GM13976 (cell line): ENCODE measurements at regions not wholly inside any gene's neighbourhood (a gene's known extent, or its start where the extent isn't known, plus 50 kb on each side); places are given as distances from the start of the nearest gene placed in this dataset.

Experiments used
- DNase-seq: peaks from one replicate; pipeline ENCODE4 v3.0.0; 2012; ENCODE audit warnings: low spot score
- CTCF ChIP-seq: IDR thresholded peaks from 2 replicates; pipeline ENCODE4 v1.5.1; 2012; ENCODE audit warnings: borderline replicate concordance, mild to moderate bottlenecking; ENCODE audit not compliant: insufficient read depth; ENCODE audit errors: extremely low read depth, missing control alignments, control extremely low read depth
- in situ Hi-C: fragments of 300-500 bp; cut with MboI; formaldehyde crosslinking; loops from one replicate; pipeline ENCODE4 v1.12.0; 2022; ENCODE audit warnings: low sequenced_read_pairs, mixed read lengths, inconsistent platforms; ENCODE audit not compliant: unreplicated experiment

- DNase-seq: no peak
- in situ Hi-C loops: no loop called here
- TF ChIP-seq CTCF: no peak
Observed at GRCh38 chr11:41935795-41936194, 476.3 kb upstream of the LRRC4C start.

- no peak for TF ChIP-seq CTCF
- DNase-seq: no peak
- in situ Hi-C loops: no loop called here
Observed at GRCh38 chr11:41943656-41944055, 484.2 kb upstream of the LRRC4C start.

GRCh38 chr11:41947392-41947791 is 487.9 kb upstream of the LRRC4C start:
- no peak for TF ChIP-seq CTCF
- no peak for DNase-seq
- in situ Hi-C loops: no loop called here

- in situ Hi-C loops: no loop called here
- no peak for TF ChIP-seq CTCF
- DNase-seq: no peak
Observed at GRCh38 chr11:41950470-41951143, 491.2 kb upstream of the LRRC4C start.

- in situ Hi-C loops: no loop called here
- no peak for DNase-seq
- no peak for TF ChIP-seq CTCF
Observed at GRCh38 chr11:41954034-41954433, 494.6 kb upstream of the LRRC4C start.

- TF ChIP-seq CTCF: no peak
- in situ Hi-C loops: no loop called here
- no peak for DNase-seq
Observed at GRCh38 chr11:41955066-41955465, 495.6 kb upstream of the LRRC4C start.
